AG10803 (cell line): ENCODE measurements at regions not wholly inside any gene's neighbourhood (a gene's known extent, or its start where the extent isn't known, plus 50 kb on each side); places are given as distances from the start of the nearest gene placed in this dataset.

Experiments used
- DNase-seq: peaks from one replicate; pipeline ENCODE4 v3.0.0; 2010; ENCODE audit warnings: low read depth
- H3K4me3 ChIP-seq: 2 replicates; pipeline ENCODE4 v1.5.1; 2011; ENCODE audit warnings: mild to moderate bottlenecking, low read length, control low read depth
- CTCF ChIP-seq: conservative IDR thresholded peaks from 2 replicates; pipeline ENCODE4 v1.5.1; 2011; ENCODE audit warnings: mild to moderate bottlenecking, low read length, control low read depth, inconsistent platforms

GRCh38 chr13:77425705-77426104 is 98.8 kb upstream of the MYCBP2 start:
- TF ChIP-seq CTCF, result no peak
- no peak for DNase-seq
- no peak overlapping the region for H3K4me3 ChIP-seq

GRCh38 chr13:77423296-77423695 is 96.4 kb upstream of the MYCBP2 start:
- H3K4me3 ChIP-seq, result no peak overlapping the region

GRCh38 chr13:77422724-77423123 is 95.8 kb upstream of the MYCBP2 start:
- no peak for DNase-seq
- no peak overlapping the region for H3K4me3 ChIP-seq
- TF ChIP-seq CTCF, result no peak

More at GRCh38 chr13:77423296-77423695, 96.4 kb upstream of the MYCBP2 start:
- no peak for TF ChIP-seq CTCF
- DNase-seq, result no peak

- TF ChIP-seq CTCF, result no peak
- no peak for DNase-seq
- H3K4me3 ChIP-seq, result no peak overlapping the region
Measured at GRCh38 chr13:77417897-77418296, 91.0 kb upstream of the MYCBP2 start.

- DNase-seq, result no peak
- H3K4me3 ChIP-seq, result no peak overlapping the region
- TF ChIP-seq CTCF, result no peak
Measured at GRCh38 chr13:77416666-77417212, 89.8 kb upstream of the MYCBP2 start.

- DNase-seq, result no peak
- TF ChIP-seq CTCF, result no peak
Measured at GRCh38 chr13:77415253-77416071, 88.6 kb upstream of the MYCBP2 start.

GRCh38 chr13:77412860-77413259 is 86.0 kb upstream of the MYCBP2 start:
- no peak overlapping the region for H3K4me3 ChIP-seq
- DNase-seq, result no peak
- TF ChIP-seq CTCF, result no peak

More at GRCh38 chr13:77415253-77416071, 88.6 kb upstream of the MYCBP2 start:
- no peak overlapping the region for H3K4me3 ChIP-seq
